ENCODE measurements at regions not wholly inside any gene's neighbourhood (a gene's known extent, or its start where the extent isn't known, plus 50 kb on each side); places are given as distances from the start of the nearest gene placed in this dataset.

- Histone ChIP-seq H3K4me1 (ENCODE audit: insufficient read depth, low read length, poor library complexity, severe bottlenecking) (no peaks in the 10 kb centered on the region), H3F3A (ENCODE audit: low read depth) (no peaks in the 10 kb centered on the region), H4K20me1 (ENCODE audit: insufficient read depth, low read length, poor library complexity, severe bottlenecking) (no peaks in the 10 kb centered on the region), H3K27me3 (ENCODE audit: insufficient read depth, low read length, poor library complexity, severe bottlenecking) (no peaks in the 10 kb centered on the region), H3K4me3 (ENCODE audit: low read length, poor library complexity, severe bottlenecking) (no peak overlapping the region), H2AFZ (ENCODE audit: low read length) (no peak overlapping the region), H3K9ac (ENCODE audit: low read depth, low read length, poor library complexity, severe bottlenecking) (no peak overlapping the region), H3K4me2 (ENCODE audit: low read depth, low read length, poor library complexity, severe bottlenecking) (no peak overlapping the region), H3K9me3 (ENCODE audit: insufficient read depth, low read depth, low read length) (no peaks in the 10 kb centered on the region), H3K36me3 (ENCODE audit: insufficient read depth, low read length) (no peaks in the 10 kb centered on the region), H3K9me2 (replicated peaks; ENCODE audit: low read depth, low read length) (no peaks in the 10 kb centered on the region), H3K79me2 (ENCODE audit: insufficient read depth, low read length) (no peaks in the 10 kb centered on the region)
- no peak for TF ChIP-seq EZH2phosphoT487 (IDR thresholded peaks at IDR 0.05; ENCODE audit: borderline replicate concordance)
- TF ChIP-seq CTCF (conservative IDR thresholded peaks at IDR 0.05; ENCODE audit: low read length) = no peak
These were observed 296.5 kb upstream of the PLXNA2 start for GRCh38 chr1:208540724-208541123.

GRCh38 chr1:208541225-208541855, 297.2 kb upstream of the PLXNA2 start:
- H3K9me3 ChIP-seq (ENCODE audit: insufficient read depth, low read depth, low read length) = no peaks in the 10 kb centered on the region
- H3K4me1 ChIP-seq (ENCODE audit: insufficient read depth, low read length, poor library complexity, severe bottlenecking) = no peaks in the 10 kb centered on the region
- H3K9me2 ChIP-seq (replicated peaks; ENCODE audit: low read depth, low read length) = no peaks in the 10 kb centered on the region
- no peaks in the 10 kb centered on the region for H3F3A ChIP-seq (ENCODE audit: low read depth)
- H3K79me2 ChIP-seq (ENCODE audit: insufficient read depth, low read length) = no peaks in the 10 kb centered on the region
- no peaks in the 10 kb centered on the region for H4K20me1 ChIP-seq (ENCODE audit: insufficient read depth, low read length, poor library complexity, severe bottlenecking)
- H3K9ac ChIP-seq (ENCODE audit: low read depth, low read length, poor library complexity, severe bottlenecking) = no peak overlapping the region
- no peaks in the 10 kb centered on the region for H3K27me3 ChIP-seq (ENCODE audit: insufficient read depth, low read length, poor library complexity, severe bottlenecking)
- no peak overlapping the region for H3K4me3 ChIP-seq (ENCODE audit: low read length, poor library complexity, severe bottlenecking)
- no peaks in the 10 kb centered on the region for H3K36me3 ChIP-seq (ENCODE audit: insufficient read depth, low read length)
- H3K4me2 ChIP-seq (ENCODE audit: low read depth, low read length, poor library complexity, severe bottlenecking) = no peak overlapping the region
- TF ChIP-seq CTCF (conservative IDR thresholded peaks at IDR 0.05; ENCODE audit: low read length) (no peak), EZH2phosphoT487 (IDR thresholded peaks at IDR 0.05; ENCODE audit: borderline replicate concordance) (no peak)
- H2AFZ ChIP-seq (ENCODE audit: low read length) = no peak overlapping the region

- H3K9ac ChIP-seq (ENCODE audit: low read depth, low read length, poor library complexity, severe bottlenecking) = no peak overlapping the region
- H3K27me3 ChIP-seq (ENCODE audit: insufficient read depth, low read length, poor library complexity, severe bottlenecking) = no peaks in the 10 kb centered on the region
- no peaks in the 10 kb centered on the region for H4K20me1 ChIP-seq (ENCODE audit: insufficient read depth, low read length, poor library complexity, severe bottlenecking)
- no peak overlapping the region for H3K4me3 ChIP-seq (ENCODE audit: low read length, poor library complexity, severe bottlenecking)
- H3K4me2 ChIP-seq (ENCODE audit: low read depth, low read length, poor library complexity, severe bottlenecking) = no peak overlapping the region
- no peaks in the 10 kb centered on the region for H3K4me1 ChIP-seq (ENCODE audit: insufficient read depth, low read length, poor library complexity, severe bottlenecking)
- H3K79me2 ChIP-seq (ENCODE audit: insufficient read depth, low read length) = no peaks in the 10 kb centered on the region
- no peaks in the 10 kb centered on the region for H3K36me3 ChIP-seq (ENCODE audit: insufficient read depth, low read length)
- no peak for TF ChIP-seq CTCF (conservative IDR thresholded peaks at IDR 0.05; ENCODE audit: low read length)
- TF ChIP-seq EZH2phosphoT487 (IDR thresholded peaks at IDR 0.05; ENCODE audit: borderline replicate concordance) = no peak
- no peaks in the 10 kb centered on the region for H3F3A ChIP-seq (ENCODE audit: low read depth)
- no peak overlapping the region for H2AFZ ChIP-seq (ENCODE audit: low read length)
- H3K9me2 ChIP-seq (replicated peaks; ENCODE audit: low read depth, low read length) = no peaks in the 10 kb centered on the region
- no peaks in the 10 kb centered on the region for H3K9me3 ChIP-seq (ENCODE audit: insufficient read depth, low read depth, low read length)
These were observed 298.1 kb upstream of the PLXNA2 start for GRCh38 chr1:208542309-208542708.

All from Loucy (cell line).